ENCODE measurements at regions not wholly inside any gene's neighbourhood (a gene's known extent, or its start where the extent isn't known, plus 50 kb on each side); places are given as distances from the start of the nearest gene placed in this dataset.
"Not testable (repeated sequence)": the region's sequence is repeated elsewhere in the genome, so short reads cannot be mapped to it uniquely, and the experiment has no call there.

DNA sequence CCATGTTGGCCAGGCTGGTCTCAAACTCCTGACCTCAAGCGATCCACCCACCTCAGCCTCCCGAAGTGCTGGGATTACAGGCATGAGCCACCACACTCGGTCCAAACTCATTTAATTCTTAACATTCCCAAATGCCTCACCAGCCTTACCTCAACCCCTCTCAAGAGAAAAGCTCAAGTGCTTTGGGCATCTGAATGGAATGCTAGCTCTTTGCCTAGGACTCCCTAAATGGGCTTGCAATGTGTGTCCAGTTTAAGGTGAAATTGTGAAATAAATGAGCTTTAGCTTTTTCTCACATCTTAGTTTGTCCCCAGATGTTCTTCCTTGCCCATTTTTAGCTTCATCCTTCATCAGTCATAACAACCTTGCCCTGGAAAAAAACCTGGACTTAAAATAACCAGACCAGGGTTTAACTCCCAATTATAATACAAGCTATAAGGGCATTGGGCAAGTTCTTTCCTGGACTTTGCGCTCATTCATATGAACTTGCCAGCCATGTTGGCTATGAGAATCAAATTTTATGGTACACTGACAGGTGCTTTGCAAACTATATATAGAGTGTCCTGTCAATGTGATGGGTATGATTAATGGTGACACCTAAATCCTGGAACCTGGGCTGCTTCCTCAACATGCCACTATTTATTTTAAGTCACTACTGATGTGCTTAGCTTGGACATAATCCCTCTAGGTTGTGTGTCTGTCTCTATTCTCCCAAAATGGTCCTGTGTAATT is 95.1 kb upstream of the SERPINE2 start:
- Mint-ChIP-seq H3K4me1 (ENCODE audit: low read depth) (no peaks in the 10 kb centered on the region), H3K4me3 (no peak overlapping the region), H3K27me3 (peaks cover 1% of the 10 kb centered on the region), H3K9me3 (no peaks in the 10 kb centered on the region), H3K27ac (no peak overlapping the region), H3K36me3 (ENCODE audit: low read depth) (no peaks in the 10 kb centered on the region)
- intact Hi-C loops (cut with micrococcal nuclease): no loop called here

DNA sequence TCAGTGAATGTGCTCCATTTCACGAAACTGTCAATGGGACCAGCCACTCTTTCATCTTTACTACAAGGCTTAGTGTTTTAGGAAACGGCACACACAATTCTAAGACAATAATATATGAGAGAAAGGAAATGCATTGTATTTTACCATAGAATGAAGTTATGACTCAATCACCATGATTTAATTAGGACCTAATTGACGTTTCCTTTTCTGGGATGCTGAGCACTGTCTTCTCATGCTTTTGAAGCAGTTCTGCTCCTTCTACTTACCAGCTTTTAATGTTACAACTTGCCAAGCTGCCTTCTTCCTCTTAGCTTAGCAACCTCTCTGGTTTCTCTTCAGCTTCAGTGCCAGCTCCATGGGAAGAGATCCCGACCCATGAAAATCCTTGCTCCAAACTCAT is 94.3 kb upstream of the SERPINE2 start:
- H3K27ac Mint-ChIP-seq: no peak overlapping the region
- intact Hi-C loops (cut with micrococcal nuclease): no loop called here
- no peak overlapping the region for H3K4me3 Mint-ChIP-seq
- no peaks in the 10 kb centered on the region for H3K36me3 Mint-ChIP-seq (ENCODE audit: low read depth)
- no peaks in the 10 kb centered on the region for H3K27me3 Mint-ChIP-seq
- no peaks in the 10 kb centered on the region for H3K4me1 Mint-ChIP-seq (ENCODE audit: low read depth)
- no peaks in the 10 kb centered on the region for H3K9me3 Mint-ChIP-seq

DNA sequence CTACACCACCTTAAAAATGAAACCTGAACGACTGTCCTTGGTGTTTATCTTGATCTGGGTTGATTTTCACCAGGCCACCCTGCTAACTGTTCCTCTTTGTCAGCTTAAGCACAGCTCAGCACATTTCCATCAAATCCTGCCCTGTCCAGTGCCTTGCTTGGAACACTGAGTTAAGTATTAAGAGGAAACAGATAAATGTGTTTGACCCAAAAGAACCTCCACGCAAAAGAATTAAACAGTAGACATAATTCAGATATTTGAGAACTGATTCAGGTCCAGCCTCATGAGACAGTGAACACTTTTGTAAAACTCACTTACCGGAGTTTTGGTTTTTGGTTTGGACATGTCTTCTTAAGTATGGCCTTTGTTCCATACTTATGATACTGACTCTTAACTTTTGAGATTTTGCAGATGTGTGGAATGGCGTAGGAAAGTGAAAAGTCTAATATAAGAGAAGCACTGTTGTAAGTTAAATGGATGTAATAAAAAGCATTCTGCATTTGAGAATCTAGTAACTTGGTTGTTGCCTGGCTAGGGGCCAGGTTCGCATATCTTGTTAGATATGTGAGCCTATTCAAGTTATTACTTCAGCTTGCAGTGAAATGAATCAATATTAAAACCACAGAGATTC is 88.9 kb upstream of the SERPINE2 start:
- no peaks in the 10 kb centered on the region for H3K36me3 Mint-ChIP-seq (ENCODE audit: low read depth)
- H3K27me3 Mint-ChIP-seq: no peaks in the 10 kb centered on the region
- H3K4me3 Mint-ChIP-seq: no peak overlapping the region
- H3K27ac Mint-ChIP-seq: no peak overlapping the region
- intact Hi-C loops (cut with micrococcal nuclease): no loop called here
- no peaks in the 10 kb centered on the region for H3K9me3 Mint-ChIP-seq
- H3K4me1 Mint-ChIP-seq (ENCODE audit: low read depth): no peaks in the 10 kb centered on the region

DNA sequence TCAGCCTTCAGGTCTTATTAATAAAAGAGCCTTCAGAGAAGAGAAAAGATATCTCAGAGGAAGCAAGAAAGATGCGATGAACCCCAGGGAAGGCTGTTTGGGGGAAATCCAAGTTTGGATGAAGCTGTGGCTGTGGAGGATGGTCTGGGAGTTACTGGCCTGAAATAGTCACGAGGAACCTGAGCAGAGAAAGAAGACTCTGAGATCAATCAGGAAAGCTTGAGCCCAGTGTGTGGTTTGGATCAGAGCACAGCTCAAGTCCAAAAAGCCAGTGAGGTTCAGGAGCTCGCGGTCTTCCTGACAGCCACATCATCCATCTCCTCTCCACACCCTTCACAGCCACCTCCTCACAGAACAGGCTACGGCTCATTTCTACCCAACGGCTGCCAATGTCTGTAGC is 87.4 kb upstream of the SERPINE2 start:
- no peaks in the 10 kb centered on the region for H3K36me3 Mint-ChIP-seq (ENCODE audit: low read depth)
- H3K4me3 Mint-ChIP-seq: no peak overlapping the region
- H3K27ac Mint-ChIP-seq: no peak overlapping the region
- H3K9me3 Mint-ChIP-seq: no peaks in the 10 kb centered on the region
- H3K27me3 Mint-ChIP-seq: no peaks in the 10 kb centered on the region
- H3K4me1 Mint-ChIP-seq (ENCODE audit: low read depth): no peaks in the 10 kb centered on the region
- intact Hi-C loops (cut with micrococcal nuclease): no loop called here

- Mint-ChIP-seq H3K4me1 (ENCODE audit: low read depth) (no peaks in the 10 kb centered on the region), H3K9me3 (no peaks in the 10 kb centered on the region), H3K27me3 (no peaks in the 10 kb centered on the region), H3K36me3 (ENCODE audit: low read depth) (no peaks in the 10 kb centered on the region), H3K27ac (no peak overlapping the region), H3K4me3 (no peak overlapping the region)
- intact Hi-C loops (cut with micrococcal nuclease): no loop called here
These were observed 86.9 kb upstream of the SERPINE2 start for GRCh38 chr2:224126003-224126402.

DNA sequence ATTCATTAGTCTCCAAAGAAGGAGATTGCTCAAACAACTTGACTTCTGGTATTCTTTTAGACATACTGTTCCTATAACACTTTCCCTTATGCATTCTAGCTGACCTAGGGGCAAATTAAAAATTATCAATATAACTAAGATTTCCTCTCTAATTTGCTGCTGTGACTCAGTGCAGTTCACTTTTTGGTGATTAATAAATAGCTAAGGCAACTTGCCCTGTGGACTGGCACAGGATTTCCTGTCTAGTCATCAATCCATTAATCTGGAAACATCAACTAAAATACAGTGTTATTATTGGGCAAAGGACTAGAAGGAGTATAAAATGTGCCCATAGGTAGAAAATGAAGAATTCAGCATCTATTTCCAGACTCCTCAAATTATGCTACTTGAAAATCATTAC is 83.5 kb upstream of the SERPINE2 start:
- no peak overlapping the region for H3K4me3 Mint-ChIP-seq
- no peaks in the 10 kb centered on the region for H3K4me1 Mint-ChIP-seq (ENCODE audit: low read depth)
- peaks cover 11% of the 10 kb centered on the region for H3K9me3 Mint-ChIP-seq
- H3K27me3 Mint-ChIP-seq: no peaks in the 10 kb centered on the region
- no peak overlapping the region for H3K27ac Mint-ChIP-seq
- intact Hi-C loops (cut with micrococcal nuclease): no loop called here
- H3K36me3 Mint-ChIP-seq (ENCODE audit: low read depth): no peaks in the 10 kb centered on the region

DNA sequence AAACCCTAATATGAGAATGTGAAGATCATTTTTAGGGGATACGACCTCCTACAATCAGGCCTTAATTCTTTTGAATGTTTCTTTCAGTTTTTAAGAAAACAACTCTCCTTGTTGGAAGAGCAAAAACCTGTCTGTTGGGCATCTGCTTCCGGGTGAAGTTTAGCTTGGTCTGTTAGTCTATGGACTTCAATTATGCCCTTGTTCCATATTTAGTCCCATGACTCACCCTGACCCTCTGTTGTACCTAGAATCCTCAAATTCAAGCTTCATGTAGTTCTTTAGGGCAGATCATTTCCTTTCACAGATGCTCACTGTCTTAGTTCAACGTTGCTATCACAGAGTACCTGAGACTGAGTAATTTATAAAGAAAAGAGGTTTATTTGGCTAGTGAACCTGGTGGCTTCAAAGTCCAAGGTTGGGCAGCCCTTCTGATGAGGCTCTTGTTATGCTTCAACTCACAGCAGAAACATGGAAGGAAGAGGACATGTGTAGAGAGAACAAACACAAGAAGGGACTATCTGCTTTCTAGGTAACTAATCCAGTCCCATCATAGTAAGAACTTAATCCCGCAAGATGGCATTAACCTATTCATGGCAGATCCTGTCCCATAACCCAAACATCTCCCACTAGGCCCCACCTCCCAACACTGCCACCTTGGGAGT is 82.5 kb upstream of the SERPINE2 start:
- H3K9me3 Mint-ChIP-seq: peaks cover 21% of the 10 kb centered on the region
- no peak overlapping the region for H3K27ac Mint-ChIP-seq
- no peaks in the 10 kb centered on the region for H3K27me3 Mint-ChIP-seq
- no peak overlapping the region for H3K4me3 Mint-ChIP-seq
- no peaks in the 10 kb centered on the region for H3K4me1 Mint-ChIP-seq (ENCODE audit: low read depth)
- no peaks in the 10 kb centered on the region for H3K36me3 Mint-ChIP-seq (ENCODE audit: low read depth)
- intact Hi-C loops (cut with micrococcal nuclease): no loop called here

- Mint-ChIP-seq H3K9me3 (peaks cover 22% of the 10 kb centered on the region), H3K4me3 (no peak overlapping the region), H3K4me1 (ENCODE audit: low read depth) (no peaks in the 10 kb centered on the region), H3K36me3 (ENCODE audit: low read depth) (no peaks in the 10 kb centered on the region), H3K27me3 (no peaks in the 10 kb centered on the region), H3K27ac (no peak overlapping the region)
- intact Hi-C loops (cut with micrococcal nuclease): no loop called here
These were observed 81.9 kb upstream of the SERPINE2 start for GRCh38 chr2:224120986-224121385.

GRCh38 chr2:224119846-224120245 is 80.8 kb upstream of the SERPINE2 start:
- H3K27me3 Mint-ChIP-seq; H3K27ac Mint-ChIP-seq; H3K36me3 Mint-ChIP-seq (ENCODE audit: low read depth); H3K4me1 Mint-ChIP-seq (ENCODE audit: low read depth); intact Hi-C loops (cut with micrococcal nuclease); H3K4me3 Mint-ChIP-seq: not testable (repeated sequence)
- peaks cover 31% of the 10 kb centered on the region for H3K9me3 Mint-ChIP-seq

GRCh38 chr2:224114428-224114827 is 75.3 kb upstream of the SERPINE2 start:
- Mint-ChIP-seq H3K9me3 (peaks cover 31% of the 10 kb centered on the region), H3K36me3 (ENCODE audit: low read depth) (no peaks in the 10 kb centered on the region), H3K4me1 (ENCODE audit: low read depth) (no peaks in the 10 kb centered on the region), H3K4me3 (no peak overlapping the region), H3K27me3 (no peaks in the 10 kb centered on the region), H3K27ac (no peak overlapping the region)
- intact Hi-C loops (cut with micrococcal nuclease): no loop called here

GRCh38 chr2:224113930-224114329 is 74.8 kb upstream of the SERPINE2 start:
- intact Hi-C loops (cut with micrococcal nuclease); H3K27me3 Mint-ChIP-seq; H3K36me3 Mint-ChIP-seq (ENCODE audit: low read depth); H3K27ac Mint-ChIP-seq; H3K4me1 Mint-ChIP-seq (ENCODE audit: low read depth); H3K4me3 Mint-ChIP-seq: not testable (repeated sequence)
- H3K9me3 Mint-ChIP-seq: peaks cover 31% of the 10 kb centered on the region

DNA sequence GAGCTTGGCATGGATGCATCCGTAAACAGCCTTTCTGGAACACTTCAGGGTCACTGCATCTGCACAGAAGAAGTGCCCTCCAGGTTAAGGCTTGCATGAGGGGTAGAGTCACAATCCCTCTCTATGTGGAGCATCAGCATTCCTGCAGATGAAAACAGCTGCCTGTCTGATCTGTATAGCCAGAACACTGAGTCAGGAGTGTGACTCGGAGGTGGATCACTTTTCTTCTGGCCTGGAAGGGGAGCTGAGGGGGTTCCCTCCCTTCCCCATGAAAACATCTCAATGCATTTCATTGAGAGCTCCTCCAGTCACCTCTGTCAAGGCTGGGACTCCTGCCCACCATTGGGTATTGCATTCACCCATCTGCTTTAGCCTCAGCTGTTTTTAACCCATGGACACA is 72.5 kb upstream of the SERPINE2 start:
- Mint-ChIP-seq H3K4me1 (ENCODE audit: low read depth) (no peaks in the 10 kb centered on the region), H3K9me3 (peaks cover 11% of the 10 kb centered on the region), H3K27ac (no peak overlapping the region), H3K27me3 (no peaks in the 10 kb centered on the region), H3K36me3 (ENCODE audit: low read depth) (no peaks in the 10 kb centered on the region), H3K4me3 (no peak overlapping the region)
- intact Hi-C loops (cut with micrococcal nuclease): no loop called here

- intact Hi-C loops (cut with micrococcal nuclease): no loop called here
- Mint-ChIP-seq H3K4me3 (no peak overlapping the region), H3K27ac (no peak overlapping the region), H3K4me1 (ENCODE audit: low read depth) (no peaks in the 10 kb centered on the region), H3K9me3 (peaks cover 8% of the 10 kb centered on the region), H3K27me3 (no peaks in the 10 kb centered on the region), H3K36me3 (ENCODE audit: low read depth) (no peaks in the 10 kb centered on the region)
These were observed 71.7 kb upstream of the SERPINE2 start for GRCh38 chr2:224110811-224111210.

- no peaks in the 10 kb centered on the region for H3K27me3 Mint-ChIP-seq
- no peaks in the 10 kb centered on the region for H3K36me3 Mint-ChIP-seq (ENCODE audit: low read depth)
- intact Hi-C loops (cut with micrococcal nuclease): no loop called here
- H3K4me3 Mint-ChIP-seq: no peak overlapping the region
- H3K9me3 Mint-ChIP-seq: no peaks in the 10 kb centered on the region
- no peak overlapping the region for H3K27ac Mint-ChIP-seq
- no peaks in the 10 kb centered on the region for H3K4me1 Mint-ChIP-seq (ENCODE audit: low read depth)
These were observed 70.7 kb upstream of the SERPINE2 start for GRCh38 chr2:224109751-224110150.

Data from dendritic cell treated with granulocyte-macrophage colony-stimulating factor and Interleukin-4, amounts not matched to agents 40 ng/mL and 50 ng/mL, for 4 days (primary cell).